ENCODE measurements at regions not wholly inside any gene's neighbourhood (a gene's known extent, or its start where the extent isn't known, plus 50 kb on each side); places are given as distances from the start of the nearest gene placed in this dataset.

DNA sequence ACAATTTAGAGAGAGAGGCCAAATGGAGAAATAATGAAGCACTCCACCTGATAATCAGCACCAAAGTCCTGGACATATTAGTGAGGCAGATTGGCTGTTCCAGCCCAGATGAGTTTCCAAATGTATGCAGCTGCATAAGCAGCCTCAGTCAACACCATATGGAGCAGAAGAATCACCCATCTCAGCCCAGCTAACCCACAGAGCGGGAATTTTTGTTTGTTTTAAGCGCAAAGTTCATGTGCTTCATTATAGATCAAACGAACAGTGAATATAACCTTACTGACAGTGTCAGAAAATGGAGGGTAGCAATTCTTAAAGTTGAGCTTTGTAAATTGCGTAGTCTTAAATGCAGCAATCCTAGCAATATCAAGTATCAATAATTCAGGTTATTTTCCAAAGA lies 234.0 kb upstream of the CEP162 start:
- no peak for DNase-seq

DNA sequence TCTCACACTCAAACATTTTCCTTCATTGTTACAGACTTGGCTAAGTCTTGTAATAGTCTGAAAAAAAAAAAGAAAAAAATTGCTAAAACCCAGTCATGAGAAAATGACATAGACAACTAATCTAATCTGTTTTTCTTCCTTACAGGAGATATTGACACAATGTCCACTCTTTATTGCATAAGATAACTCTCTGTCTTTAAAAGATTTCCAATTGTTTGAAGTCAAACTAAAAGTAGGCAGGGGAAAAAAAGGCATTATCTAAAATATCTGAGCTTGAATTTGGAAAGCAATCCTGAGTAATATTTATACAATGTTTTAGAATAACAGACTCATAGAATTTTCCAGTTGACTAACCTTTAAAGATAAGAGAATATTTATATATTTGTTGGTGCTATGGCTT lies 233.0 kb upstream of the CEP162 start:
- DNase-seq = peak; percentile 65

- no peak for DNase-seq
These were observed 232.0 kb upstream of the CEP162 start for GRCh38 chr6:84459401-84459800.

DNA sequence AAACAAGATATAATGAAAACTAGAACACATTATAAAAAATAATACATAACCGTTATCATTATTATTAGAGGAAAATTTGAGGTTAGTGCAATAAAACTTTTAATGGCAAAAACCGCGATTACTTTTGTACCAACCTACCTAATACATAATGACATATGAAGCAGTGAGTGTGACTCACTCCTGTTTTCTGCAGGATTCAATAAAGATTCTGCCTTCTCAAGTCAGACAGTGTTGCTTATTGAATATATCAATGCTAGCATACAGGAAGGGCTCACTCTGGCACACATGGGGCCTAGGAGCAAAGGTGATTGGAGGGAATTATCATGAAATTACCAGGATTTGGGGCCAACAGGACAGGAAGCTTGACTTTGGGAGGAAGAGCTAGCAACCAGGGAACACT lies 230.8 kb upstream of the CEP162 start:
- no peak for DNase-seq

GRCh38 chr6:84457276-84457675 lies 229.8 kb upstream of the CEP162 start:
- no peak for DNase-seq

- no peak for DNase-seq
These were observed 229.4 kb upstream of the CEP162 start for GRCh38 chr6:84456803-84457202.

GRCh38 chr6:84455511-84456029 lies 228.1 kb upstream of the CEP162 start:
- peak; percentile 42 for DNase-seq

GRCh38 chr6:84453499-84453898 lies 226.1 kb upstream of the CEP162 start:
- DNase-seq = peak; percentile 65

DNA sequence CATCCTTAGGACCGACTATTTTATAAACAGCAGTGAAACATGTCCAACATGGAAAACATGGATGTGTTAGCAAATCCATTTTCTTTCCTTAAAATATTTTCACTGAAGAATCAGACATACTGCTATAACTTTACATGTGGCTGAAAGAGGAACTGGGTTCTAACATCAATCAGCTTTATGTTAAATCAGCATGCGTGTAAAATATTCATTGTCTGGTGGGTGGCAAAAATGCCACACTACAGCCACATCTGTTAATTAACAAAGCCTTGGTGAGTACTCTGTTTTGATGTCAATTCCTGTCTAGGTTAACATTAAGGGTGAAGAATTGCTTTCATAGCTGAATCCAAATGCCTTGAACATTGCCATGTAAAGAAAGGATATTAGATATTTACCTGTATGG lies 222.6 kb upstream of the CEP162 start:
- DNase-seq = no peak

GRCh38 chr6:84449220-84449619 lies 221.8 kb upstream of the CEP162 start:
- no peak for DNase-seq

DNA sequence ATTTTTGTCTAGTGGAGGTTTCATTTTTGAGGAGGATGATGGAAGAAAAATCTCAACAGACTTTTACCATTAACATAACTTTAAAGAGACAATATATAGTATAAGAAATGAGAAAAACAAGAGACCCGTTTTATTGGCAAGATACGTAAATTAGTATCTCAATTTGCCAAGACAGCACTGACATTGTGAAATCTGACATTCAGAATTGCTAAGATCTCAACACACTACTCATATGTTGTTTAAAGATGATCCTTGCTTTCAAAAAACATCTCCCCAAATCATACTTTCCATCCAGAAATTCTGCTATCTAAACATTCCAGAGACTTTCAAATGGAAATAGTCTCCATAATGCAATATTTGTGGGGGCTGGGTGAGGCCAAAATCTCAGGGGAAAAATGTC lies 220.9 kb upstream of the CEP162 start:
- DNase-seq = peak; percentile 23

- DNase-seq = no peak
These were observed 220.2 kb upstream of the CEP162 start for GRCh38 chr6:84447651-84448050.

DNA sequence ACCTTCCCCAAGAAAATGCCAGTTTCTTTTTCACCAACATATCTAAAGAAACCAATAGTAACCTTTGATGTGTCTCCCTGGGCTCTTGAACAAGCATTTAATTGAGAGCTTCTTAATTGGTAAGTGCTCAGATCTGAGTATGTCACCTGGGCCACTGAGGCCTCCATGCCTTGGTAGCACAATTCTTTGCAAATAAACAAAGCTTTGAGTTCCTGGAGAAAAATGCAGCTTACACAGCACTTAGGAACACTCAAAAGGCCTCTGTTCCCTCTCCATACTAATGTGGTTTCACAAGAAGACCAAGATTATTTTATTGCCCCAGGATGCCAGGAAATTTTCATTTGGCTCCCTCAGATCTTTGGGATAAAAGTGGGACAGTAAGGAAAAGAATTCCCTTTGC lies 217.6 kb upstream of the CEP162 start:
- no peak for DNase-seq

GRCh38 chr6:84442208-84442607 lies 214.8 kb upstream of the CEP162 start:
- DNase-seq = no peak

GRCh38 chr6:84441456-84441855 lies 214.0 kb upstream of the CEP162 start:
- DNase-seq = peak; percentile 35

DNA sequence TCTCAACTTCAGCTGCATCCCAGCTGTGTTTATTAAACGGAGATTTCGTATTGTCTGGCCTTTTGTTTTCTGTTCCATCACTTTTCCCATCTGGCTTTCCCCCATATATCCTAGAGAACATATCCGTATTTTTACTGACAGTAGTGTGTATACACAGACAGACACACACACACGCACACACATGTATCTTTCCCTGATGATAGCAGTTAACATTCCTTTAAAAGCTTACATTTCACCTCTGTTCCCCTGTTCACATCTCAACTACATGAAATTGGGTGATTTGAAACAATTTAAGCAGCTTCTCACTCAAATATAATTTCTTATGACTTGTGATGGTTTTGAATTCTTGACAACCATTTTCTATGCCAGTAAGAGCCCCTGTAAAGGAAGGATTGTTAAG lies 207.1 kb upstream of the CEP162 start:
- no peak for DNase-seq

DNA sequence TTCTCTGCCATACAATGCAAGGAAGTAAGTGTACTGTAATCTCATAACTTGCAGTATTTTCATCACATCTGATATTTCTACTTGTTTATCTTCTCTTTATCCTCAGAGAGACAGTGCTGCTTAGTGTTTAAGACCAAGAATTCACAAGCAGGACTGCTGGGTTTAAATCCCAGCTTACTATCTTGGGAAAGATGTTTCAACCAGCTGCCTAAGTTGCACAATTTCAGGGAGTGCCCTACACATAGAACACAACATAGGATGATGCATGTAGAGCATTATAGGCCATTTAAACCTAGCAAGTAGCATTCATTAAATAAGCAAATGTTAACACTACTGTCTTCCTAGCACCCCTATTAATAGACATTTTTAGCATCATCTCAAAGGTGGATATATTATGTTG lies 205.2 kb upstream of the CEP162 start:
- DNase-seq = no peak

DNA sequence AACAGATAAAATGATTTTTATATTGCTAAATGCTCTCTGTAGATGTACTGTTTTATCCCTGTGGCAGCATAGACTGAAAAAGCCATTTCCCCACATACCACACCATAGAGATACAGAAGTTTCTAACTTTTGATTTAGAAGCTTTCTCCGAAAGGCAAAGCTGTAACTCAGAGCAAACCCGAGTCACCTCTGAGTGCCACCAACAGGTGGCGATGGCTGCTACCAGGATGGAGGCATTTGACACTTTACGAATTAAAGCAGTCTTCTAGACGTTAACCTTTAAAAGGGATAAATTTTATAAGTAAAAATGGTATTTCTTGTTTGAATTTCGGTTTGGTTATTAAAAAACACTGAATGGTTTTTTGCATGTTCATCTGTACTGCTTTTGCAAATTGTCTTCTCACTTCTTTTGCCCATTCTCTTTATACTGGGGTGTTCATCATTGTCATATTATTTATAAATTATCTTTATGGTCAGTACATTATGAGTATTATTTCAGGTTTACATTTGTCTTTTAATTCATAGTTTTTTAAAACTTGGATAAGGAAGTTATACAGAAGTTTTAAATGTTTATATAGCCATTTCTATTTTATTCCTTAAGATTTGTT lies 201.0 kb upstream of the CEP162 start:
- DNase-seq = peak; percentile 64

GRCh38 chr6:84425971-84426705 lies 198.7 kb upstream of the CEP162 start:
- no peak for DNase-seq

- no peak for DNase-seq
These were observed 197.5 kb upstream of the CEP162 start for GRCh38 chr6:84424956-84425355.

GRCh38 chr6:84422380-84422968 lies 195.0 kb upstream of the CEP162 start:
- DNase-seq = peak; percentile 31

DNA sequence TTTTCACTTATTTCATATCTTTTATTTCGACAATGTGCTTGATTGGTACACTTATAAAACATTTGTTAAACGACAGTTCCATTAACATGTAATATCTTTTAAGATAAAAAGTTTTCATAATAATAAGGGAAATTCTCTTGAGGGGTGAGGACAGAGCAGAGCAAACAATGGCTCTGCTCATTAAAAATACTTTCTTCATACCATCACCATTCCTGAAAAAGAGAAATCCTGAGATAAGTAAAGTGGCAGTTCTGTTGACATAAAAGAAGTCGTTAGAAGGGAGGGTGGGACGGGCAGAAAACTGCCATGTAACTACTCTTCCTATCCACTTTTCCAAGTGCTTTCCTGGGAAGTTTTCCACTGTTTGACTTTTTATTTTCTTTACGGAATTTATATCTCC lies 193.6 kb upstream of the CEP162 start:
- no peak for DNase-seq

DNA sequence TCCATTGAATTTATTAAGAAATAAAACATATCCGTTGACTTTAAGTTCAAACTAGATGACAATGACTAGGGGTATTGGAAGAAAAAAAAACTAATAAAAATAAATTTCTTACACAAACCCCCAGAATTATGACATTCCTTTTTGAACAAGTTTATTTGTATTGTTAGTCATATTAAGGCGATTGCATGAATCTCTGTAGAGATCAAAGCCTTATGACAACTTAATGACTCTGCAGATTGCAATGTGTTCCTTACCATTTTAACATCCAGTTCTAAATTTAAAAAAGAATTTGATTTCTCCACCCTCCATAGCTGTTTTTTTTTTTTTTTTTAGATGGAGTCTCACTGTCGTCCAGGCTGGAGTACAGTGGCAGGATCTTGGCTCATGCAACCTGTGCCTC lies 189.8 kb upstream of the CEP162 start:
- peak; percentile 89 for DNase-seq

GRCh38 chr6:84416043-84416657 lies 188.7 kb upstream of the CEP162 start:
- DNase-seq = no peak

All from fibroblast of skin of back (primary cell).